ENCODE measurements at regions not wholly inside any gene's neighbourhood (a gene's known extent, or its start where the extent isn't known, plus 50 kb on each side); places are given as distances from the start of the nearest gene placed in this dataset.

DNA sequence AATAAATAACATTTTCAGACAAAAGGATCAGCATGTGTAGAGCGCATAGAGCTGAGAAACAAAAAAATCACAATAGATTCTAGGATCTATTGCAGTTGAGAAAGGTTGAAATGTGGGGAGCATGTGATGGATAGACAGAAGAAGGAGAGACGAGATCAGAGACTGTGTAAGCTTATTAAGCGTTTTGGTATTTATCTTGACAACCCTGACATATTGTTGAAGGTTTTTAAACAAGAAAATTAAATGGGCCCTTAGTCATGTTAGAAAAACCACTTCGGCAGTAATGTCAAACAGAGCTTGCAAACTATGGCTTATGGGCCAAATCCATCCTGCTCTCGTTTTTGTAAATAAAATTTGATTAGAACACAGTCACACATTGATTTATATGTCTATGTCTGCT, 200.5 kb upstream of the KLF4 start:
- DNase-seq, result no peak

DNA sequence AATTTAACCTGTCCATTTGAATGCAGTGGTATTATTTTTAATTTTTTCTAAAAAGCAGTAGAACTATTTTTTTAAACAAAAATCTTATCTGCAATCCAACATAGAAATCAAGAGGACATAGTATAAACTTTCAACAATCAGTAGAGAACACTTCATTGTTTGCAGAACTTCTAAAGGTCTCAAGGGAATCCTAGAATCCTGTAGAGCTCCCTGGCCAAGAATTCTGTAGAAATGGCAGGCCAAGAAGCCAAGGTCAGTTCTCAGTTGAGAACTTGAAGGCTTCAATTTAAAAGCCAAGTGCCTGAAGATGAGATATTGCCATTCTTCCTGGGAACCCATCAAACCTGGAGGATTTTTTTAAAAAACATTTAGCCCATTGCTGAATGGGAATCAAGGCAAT, 199.2 kb upstream of the KLF4 start:
- no peak for DNase-seq

DNA sequence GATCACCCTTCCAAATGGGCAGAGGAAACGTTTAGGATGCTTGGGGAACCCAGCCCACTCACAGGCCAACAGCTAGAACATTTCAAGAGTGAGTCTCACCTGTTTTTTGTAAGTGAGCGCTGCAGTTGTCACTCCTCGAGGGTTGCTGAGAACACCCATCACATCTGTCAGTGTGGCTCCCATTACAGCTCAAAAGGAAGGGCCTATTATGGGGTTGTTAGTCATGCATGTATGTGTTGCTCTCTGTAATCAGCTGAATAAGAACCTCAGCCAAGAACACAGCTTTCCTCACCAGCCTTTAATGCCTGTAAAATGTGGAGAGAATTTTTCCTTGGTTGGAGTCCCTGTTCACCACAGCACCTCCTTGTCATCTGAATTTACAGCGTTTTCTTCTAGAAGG, 196.3 kb upstream of the KLF4 start:
- DNase-seq, result no peak

DNA sequence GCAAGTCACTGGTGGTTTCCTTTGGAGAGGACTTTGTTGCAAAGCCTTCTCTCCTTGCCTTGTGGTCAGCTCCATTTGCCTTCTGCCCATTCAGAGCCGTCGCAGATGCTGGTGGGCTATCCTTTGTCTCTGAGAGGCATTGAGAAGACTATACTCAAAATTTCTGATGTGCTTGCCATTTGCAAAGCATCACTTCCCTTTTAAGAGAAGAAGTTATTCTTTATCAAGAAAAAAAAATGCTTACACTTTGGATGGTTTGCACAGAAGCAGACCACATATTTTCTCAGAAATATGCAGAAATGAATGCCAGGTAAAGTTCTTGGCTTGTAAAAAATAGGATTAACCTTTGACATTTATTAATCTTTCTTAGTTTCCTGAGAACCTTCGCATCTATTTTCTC, 195.8 kb upstream of the KLF4 start:
- no peak for DNase-seq

DNA sequence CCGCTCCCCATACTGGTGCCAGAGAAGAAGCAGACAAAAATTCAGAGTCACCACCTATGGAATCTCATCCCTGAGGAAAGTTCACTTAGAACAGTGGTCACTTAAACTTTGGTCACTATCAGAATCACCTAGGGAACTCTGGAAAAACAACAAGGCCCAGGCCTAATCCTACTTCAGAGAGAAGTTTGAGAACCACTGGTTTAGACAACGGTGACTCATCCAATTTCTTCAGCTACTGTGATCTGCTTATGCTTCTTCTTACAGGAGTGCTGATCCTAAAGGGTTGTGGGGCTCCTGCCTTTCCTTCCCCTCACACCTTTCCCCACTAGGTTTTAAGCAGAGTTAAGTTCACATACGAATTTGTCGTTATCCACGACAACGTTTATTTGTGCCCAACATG, 194.7 kb upstream of the KLF4 start:
- DNase-seq, result no peak

DNA sequence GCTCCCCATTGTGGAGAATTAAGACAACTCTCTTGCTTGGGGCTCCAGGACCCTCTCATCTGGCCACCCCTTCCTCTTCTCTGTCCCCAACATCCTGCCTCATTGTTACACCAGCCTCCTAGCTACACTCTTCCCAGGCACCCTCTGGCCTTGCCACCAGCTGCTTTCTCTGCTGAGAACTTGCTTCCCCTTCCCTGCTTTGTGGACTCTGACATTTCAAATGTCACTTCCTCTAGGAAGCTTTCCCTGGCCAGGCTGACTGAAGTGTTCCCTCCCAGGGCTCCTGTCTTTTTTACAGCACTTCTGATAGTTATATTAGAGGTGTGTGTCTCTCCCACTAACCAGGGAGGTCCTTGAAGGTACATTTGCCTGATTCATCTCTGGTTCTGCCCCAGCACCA, 194.0 kb upstream of the KLF4 start:
- no peak for DNase-seq

DNA sequence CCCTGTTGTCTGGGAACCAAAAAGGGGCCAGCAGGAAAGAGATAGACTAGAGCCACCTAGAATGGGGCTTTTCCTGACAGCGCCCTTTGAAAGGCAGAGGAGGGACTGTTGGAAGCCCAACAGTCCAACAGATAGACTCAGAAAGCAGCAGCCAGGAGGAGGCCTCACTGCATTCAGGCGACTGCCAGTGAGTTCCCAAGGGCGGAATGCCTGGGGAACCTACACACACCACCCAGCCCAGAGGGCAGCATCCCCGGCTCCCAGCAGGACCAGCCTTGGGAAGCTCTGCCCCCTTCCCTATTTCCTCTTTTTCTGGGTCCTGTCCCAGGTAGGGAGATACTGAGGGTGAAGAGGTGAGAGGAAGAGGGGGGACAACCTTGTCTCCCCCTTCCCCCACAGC, 192.4 kb upstream of the KLF4 start:
- DNase-seq, result no peak

DNA sequence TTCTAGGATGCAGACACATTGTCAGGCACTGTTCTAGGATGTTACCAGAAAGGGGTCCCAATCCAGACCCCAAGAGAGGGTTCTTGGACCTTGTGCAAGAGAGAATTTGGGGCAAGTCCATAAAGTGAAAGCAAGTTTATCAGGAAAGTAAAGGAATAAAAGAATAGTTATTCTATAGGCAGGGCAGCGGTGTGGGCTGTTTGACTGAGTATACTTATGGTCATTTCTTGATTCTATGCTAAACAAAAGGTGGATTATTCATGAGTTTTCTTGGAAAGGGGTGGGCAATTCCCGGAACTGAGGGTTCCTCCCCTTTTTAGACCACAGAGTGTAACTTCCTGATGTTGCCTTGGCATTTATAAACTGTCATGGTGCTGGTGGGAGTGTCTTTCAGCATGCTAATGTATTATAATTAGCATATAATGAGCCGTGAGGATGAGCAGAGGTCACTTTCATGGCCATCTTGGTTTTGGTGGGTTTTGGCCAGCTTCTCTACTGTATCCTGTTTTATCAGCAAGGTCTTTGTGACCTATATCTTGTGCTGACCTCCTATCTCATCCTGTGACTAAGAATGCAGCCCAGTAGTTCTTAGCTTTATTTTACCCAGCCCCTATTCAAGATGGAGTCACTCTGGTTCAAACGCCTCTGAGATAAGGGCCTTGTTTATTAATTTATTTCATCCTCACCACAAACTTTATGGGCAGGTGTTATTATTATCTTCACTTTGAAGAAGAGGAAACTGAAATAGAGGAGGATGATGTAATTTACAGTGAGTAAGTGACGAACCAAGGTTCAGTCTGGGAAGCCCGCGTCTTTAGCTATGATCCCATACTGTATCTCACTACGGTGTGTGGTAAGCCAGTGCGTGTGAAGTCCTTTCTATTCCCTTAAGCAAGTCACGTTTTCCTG, 186.0 kb upstream of the KLF4 start:
- DNase-seq, result peak; percentile 30

DNA sequence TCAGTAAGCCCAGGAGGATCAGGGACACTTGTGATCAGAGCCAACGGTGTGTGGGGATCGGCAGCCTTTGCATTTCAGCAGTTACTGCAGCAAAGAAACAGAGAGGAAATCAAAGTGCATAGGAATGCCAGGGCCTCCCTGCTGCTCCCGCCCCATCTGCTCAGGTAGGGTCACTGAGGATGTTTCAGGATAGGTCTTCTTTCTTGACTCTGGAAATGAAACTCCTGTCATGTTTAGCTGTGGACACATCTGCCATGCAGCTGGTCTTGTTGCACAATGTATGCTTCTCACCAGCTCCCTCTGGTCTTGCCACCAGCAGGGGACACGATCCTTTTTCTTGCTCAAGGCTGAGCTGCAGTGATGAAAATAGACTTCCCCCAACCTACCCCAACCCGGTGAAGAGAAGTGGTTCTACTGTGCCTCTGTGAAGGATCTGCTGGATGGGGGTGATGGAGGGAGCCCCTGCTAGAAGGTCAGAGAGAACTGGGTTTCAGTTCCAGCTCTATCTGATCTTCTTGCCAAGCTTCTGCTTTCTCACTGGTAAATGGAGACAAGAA, 185.2 kb upstream of the KLF4 start:
- DNase-seq, result peak; percentile 29

DNA sequence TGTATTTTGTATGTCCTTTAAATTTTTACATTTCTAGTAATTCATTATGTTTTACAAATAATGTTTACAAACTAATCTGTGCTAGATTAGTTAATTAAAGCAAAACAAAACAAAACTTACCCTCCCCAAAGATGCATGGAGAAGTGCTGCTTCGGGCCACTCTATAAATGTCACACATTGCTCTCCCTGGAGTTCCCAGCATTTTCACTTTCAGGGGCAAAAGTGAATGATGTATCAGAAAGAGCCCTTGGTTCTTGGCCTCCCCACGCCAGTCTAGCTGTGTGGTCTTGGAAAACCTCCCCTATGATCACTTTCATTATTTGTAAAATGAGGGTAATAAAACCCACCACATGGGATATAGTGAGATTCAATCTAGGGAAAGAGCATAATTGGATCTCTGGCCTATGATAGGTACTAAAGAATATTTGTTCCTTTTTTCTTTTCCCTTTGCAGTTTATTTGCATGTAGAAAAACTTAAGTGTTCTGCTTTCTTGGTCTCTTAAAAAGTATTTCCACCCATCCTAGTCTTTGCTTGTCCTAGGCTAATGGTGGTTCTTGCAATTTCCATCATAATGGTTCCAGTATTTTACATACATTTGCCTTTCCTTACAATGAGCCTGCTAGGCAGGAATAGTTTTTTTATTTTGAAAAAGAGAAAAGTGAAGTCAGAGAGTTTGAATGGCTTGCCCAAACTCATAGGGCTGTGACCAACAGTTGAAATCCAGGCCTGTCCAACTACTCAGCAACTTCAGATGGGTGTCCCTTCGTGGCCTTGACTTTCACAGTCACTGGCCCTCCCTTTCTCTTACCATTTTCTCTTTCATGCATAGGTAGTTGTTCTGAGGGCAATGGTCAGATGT, 184.5 kb upstream of the KLF4 start:
- no peak for DNase-seq

DNA sequence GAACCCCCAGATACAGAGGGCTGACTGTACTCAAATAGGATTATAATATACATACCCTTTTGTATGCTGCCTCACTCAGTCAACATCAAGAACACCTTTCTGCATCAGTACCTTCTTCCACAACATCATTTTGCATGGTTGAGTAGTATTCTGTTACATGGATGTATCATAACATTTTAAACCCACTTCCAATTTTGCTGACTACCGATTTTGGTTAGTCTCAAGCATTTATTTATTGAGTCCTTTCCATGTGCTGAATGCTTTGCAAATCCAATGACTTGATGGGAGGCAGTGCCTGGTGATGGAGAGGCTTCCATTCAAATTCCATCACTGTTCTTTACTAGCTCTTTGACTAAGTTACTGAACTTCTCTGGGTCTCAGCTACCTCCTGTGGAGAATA, 182.0 kb upstream of the KLF4 start:
- DNase-seq, result no peak

DNA sequence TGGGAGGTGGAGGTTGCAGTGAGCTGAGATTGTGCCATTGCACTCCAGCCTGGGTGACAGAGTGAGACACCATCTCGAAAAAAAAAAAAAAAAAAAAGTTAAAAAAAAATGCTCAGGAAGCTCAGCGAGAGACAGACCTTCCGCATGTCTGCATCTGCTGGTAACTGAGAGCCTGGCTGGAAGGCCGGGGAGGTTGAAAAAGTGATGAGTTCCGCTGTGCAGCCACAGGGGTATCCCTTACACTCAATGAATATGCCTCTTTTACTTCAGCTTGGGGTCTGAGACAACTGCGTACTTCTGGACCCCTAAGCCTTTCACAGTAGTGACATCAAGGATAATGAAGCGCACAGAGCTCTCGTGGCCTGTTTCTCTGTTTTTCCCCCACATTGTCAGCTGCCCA, 179.9 kb upstream of the KLF4 start:
- DNase-seq, result no peak

DNA sequence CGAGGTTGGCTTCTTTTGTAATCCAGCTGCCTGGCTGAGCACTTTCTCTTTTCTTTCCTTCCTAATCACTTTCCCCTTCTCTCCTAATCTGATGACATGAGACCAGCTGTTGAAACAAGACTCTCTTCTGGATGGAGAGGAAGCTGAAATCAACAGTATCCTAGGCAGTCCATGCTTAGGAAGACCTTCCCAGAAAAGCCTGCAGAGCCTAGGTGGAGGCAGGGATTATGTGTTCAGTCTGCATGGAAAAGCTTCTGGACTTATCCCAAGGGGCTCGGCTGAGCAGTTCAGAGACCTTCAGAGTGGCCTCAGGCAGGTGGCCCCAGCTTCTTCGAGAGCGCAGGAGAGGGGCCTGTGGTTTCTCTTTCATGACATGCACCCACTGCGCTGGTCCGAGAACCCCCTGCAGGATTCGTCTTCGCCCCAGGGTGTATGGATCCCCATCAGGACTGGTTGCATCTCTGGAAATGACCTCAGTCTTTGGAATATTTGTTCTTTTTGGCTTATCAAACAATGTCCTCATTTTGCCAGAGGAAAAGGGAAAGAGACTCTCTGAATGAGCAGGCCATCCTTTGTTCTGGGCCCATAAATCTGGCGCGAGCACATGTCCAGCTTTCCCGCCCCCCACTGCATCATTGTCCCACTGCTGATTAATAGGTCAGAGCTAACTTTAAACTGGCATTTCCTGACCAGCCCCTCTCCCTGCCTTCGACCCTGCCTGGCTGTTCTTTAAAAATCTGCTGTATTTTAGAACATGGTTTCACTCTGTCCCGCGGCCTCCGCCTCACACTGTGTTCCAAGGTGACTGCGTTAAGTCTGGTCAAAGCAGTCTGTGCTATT, 177.9 kb upstream of the KLF4 start:
- no peak for DNase-seq

DNA sequence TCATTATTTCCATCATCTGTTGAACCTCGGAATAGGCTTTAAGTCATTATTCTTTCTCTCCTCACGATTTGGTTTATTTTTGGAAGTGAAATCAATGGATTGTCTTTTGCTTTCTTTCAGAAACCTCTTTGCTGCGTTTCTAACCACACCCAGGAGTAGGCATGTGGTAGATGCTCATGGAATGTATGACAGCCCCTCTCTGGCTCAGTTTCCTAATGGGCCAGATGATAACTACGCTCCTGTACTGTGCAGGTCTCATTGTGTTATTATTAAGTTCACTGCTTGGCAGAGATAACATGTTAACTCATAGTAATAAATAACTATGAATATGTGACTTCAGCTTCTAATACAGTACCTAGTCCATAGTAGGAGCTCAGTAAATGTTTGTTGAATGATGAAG, 175.5 kb upstream of the KLF4 start:
- DNase-seq, result no peak

DNA sequence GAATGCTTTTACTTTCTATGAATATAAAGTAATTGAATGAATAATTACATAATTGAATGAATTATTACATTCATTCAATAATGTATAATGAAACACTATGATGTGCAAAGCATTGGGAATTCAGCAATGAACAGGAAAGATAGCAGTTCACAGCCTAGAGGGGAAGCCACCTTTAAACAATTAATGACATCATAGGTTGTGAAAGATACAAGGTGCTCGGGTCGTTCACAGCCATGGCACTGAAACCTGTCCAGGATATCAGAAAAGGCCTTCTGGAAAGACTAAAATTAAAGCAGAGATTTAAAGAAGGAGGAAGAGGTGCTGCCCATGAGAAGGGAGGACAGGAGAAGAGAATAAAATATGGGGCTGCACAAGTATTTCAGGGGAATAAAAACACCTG, 171.4 kb upstream of the KLF4 start:
- no peak for DNase-seq

DNA sequence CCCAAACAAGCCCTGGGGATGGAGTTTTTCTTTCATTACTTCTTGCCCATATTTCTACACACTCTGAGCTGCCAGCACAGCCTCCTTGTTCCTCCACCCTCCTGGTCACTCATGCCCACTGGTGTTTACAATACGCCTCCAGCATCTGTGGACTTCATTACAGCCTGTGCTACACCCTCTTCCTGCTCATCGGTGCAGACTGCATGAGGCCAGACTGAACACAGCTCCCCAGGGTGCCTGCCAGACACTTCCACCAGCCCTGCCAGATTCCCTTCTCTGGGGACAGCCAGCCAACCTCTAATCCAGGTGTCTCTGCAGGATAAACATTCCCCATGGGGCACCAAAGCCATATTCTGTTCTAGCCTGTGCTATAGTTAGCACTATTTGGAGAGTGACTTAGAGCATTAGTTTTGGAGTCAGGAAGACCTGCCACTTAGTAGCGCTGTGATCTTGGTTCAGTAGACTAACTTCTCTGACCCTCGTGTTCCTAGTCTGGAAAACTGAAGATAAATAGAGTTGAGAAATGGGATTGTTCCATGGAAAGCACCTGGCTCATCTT, 163.8 kb upstream of the KLF4 start:
- DNase-seq, result no peak

DNA sequence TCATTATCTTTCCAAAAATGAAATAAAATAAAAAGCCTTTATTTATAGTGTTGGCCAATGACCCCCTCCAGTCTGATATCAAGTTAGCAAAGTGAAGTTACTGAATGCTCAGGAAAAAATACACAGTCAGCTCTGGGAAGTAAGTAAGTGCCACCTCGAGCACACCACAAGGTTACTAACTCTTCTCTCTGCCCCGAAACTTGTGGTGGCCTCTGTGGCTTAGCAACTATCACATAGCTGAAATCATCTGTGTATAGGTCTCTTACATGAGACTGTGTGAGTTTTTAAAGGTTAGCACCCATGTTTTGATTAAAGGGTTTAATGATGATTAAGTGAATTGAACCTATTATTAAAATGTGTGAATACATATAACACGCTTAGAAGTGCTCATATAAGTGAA, 161.4 kb upstream of the KLF4 start:
- no peak for DNase-seq

DNA sequence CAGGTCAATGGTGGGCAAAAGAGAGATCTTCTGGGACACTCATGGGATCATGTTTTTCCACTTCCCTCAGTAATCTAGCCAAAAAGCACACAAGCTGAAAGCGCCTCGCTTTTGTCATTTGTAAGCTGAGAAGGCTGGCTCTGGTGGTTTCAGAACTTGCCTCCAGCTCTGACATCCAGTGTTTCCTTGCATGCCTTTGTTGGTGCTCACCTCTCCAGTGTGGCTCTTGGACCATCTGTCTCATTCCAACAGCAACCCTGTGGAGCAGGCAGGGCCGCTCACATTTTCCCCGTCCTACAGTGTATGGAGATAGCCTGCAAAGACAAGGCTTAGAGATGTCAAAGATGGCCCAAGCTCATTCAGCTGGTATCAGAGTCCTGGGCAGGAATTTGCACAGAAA, 160.8 kb upstream of the KLF4 start:
- no peak for DNase-seq

DNA sequence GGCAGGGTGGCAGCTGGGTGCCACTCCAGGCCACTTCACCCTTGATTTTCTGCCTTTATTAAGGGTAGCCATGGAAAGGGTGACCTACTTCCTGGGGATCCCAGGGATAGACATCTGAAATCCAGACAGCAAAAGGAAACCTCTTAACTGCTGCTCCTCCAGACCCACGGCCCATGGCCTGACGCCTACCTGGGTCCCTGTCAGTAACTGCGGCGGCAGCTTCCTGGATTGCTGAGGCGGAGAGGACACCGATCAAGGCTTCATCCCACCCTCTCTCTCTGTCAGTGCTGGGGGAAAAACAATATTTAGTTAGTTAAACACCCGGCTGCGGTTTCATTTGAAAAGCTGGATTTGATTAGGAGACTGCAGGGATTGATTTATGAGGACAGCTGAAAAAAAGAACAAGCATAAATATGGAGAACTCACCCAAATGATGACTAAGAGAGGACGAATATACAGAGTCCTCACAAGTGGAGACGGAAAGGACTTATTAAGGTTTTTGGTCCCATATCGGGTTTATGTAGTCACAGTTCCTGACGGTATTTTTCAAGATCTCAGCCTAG, 158.7 kb upstream of the KLF4 start:
- DNase-seq, result no peak

DNA sequence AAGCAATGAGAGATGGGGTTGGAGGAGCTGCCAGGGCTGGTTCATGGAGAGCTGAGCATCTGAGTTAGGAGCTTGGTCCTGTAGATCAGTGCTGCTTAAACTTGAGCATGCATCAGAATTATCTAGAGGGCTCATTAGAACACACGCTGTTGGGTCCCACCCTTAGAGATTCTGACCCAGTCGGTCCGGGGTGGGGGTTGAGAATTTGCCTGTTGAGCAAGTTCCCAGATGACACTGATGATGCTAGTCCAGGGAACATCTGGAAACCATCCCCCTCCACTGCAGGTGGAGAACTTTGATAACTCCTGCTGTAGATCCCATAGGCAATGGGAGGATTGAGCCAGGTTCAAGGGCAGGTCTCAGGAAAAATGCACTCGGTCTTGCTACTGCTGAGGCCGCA, 158.0 kb upstream of the KLF4 start:
- no peak for DNase-seq

DNA sequence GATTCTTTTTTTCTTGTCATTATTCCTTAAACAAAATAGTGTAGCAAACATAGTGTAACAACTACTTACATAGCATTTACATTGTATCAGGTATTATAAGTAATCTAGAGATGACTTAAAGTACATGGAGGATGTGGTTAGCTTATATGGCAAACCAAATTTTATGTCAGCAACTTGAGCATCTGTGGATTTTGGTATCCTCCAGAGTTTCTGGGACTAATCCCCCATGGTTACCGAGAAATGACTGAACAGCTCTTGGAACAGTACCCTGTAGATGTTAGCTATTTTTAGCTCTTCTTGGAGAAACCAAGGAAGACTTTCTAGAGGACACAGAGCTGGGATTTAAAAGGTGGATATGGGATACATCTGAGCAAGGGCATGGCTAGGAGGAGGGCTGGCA, 157.6 kb upstream of the KLF4 start:
- DNase-seq, result no peak

DNA sequence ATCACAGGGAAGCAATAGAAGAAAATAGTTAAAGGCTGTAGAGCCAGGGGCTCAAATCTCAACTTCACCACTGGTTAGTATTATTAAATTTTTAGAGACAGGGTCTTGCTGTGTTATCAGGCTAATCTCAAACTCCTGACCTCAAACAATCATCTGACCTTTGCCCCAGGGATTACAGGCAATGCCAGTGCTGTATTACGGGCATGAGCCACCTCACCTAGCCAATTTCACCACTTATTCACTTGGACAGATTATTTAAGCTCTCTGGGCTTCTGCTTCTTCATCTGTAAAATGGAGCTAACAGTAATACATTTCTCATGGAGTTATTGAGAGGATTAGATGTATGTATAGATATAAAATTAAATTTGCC, 155.9 kb upstream of the KLF4 start:
- no peak for DNase-seq
